Upper lobe of left lung (tissue), 4 donors: ENCODE measurements at regions not wholly inside any gene's neighbourhood (a gene's known extent, or its start where the extent isn't known, plus 50 kb on each side); places are given as distances from the start of the nearest gene placed in this dataset.

Experiments
- EP300 ChIP-seq, 4 donors: sonication (generic); formaldehyde crosslinking; IDR thresholded peaks; one replicate each; pipeline ENCODE4 v1.5.1; 2017; ENCODE audit warnings: antibody characterized with exemption in 4 of 4, control low read depth in 2 of 4
- POLR2AphosphoS5 ChIP-seq, 2 donors: sonication (generic); formaldehyde crosslinking; IDR thresholded peaks; one replicate each; pipeline ENCODE4 v1.5.1; 2017; ENCODE audit warnings: antibody characterized with exemption in 2 of 2

GRCh38 chr4:162685410-162685809 lies 481.3 kb downstream of the NAF1 start:
- no peak for TF ChIP-seq POLR2AphosphoS5 (IDR thresholded peaks at IDR 0.05)
- TF ChIP-seq EP300 (IDR thresholded peaks at IDR 0.05), result no peak
